Neural progenitor cell (in vitro differentiated cells): ENCODE measurements at regions not wholly inside any gene's neighbourhood (a gene's known extent, or its start where the extent isn't known, plus 50 kb on each side); places are given as distances from the start of the nearest gene placed in this dataset.

ENCODE experiments used
- EZH2 ChIP-seq: fragments of 200-600 bp; sonication (generic); IDR thresholded peaks from 2 replicates; pipeline ENCODE4 v1.6.1; 2017; ENCODE audit warnings: antibody characterized with exemption, mild to moderate bottlenecking, moderate library complexity
- EZH2phosphoT487 ChIP-seq: fragments of 200-600 bp; sonication (generic); IDR thresholded peaks from 2 replicates; pipeline ENCODE4 v1.6.1; 2017; ENCODE audit warnings: antibody characterized with exemption
- TF ChIP-seq, protein P1 (sequence below): fragments of 200-600 bp; sonication (generic); IDR thresholded peaks from 2 replicates; pipeline ENCODE4 v1.5.1; 2017; ENCODE audit warnings: antibody characterized with exemption, mild to moderate bottlenecking

DNA sequence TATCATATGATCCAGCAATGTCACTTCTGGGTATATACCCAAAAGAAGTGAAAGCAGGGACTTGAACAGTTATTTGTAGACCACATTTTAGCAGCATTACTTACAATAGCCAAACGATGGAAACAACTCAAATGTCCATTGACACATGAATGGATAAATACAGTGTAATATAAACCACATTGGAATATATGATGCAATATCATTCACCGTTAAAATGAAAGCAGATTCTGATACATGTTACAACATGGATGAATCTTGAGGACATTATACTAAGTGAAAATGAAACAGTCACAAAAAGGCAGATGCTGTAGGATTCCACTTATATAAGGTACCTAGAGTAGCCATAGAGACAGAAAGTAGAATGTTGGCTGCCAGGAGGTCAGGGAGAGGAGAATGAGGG is 130.5 kb upstream of the SMAD1 start:
- TF ChIP-seq, protein P1, sequence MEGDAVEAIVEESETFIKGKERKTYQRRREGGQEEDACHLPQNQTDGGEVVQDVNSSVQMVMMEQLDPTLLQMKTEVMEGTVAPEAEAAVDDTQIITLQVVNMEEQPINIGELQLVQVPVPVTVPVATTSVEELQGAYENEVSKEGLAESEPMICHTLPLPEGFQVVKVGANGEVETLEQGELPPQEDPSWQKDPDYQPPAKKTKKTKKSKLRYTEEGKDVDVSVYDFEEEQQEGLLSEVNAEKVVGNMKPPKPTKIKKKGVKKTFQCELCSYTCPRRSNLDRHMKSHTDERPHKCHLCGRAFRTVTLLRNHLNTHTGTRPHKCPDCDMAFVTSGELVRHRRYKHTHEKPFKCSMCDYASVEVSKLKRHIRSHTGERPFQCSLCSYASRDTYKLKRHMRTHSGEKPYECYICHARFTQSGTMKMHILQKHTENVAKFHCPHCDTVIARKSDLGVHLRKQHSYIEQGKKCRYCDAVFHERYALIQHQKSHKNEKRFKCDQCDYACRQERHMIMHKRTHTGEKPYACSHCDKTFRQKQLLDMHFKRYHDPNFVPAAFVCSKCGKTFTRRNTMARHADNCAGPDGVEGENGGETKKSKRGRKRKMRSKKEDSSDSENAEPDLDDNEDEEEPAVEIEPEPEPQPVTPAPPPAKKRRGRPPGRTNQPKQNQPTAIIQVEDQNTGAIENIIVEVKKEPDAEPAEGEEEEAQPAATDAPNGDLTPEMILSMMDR, result no peak
- TF ChIP-seq EZH2phosphoT487 (no peak), EZH2 (no peak)
